OCI-LY1 (cell line): ENCODE measurements at regions not wholly inside any gene's neighbourhood (a gene's known extent, or its start where the extent isn't known, plus 50 kb on each side); places are given as distances from the start of the nearest gene placed in this dataset.
"Not testable (repeated sequence)": the region's sequence is repeated elsewhere in the genome, so short reads cannot be mapped to it uniquely, and the experiment has no call there.

Experiments
- CTCF ChIP-seq: fragments of 200-600 bp; sonication (generic), shearing (Covaris generic); IDR thresholded peaks from 2 replicates; pipeline ENCODE4 v1.5.1; 2017; ENCODE audit warnings: mild to moderate bottlenecking, antibody characterized with exemption, low read length, moderate library complexity, mixed read lengths
- EZH2 ChIP-seq: fragments of 200-600 bp; sonication (generic), shearing (Covaris generic); IDR thresholded peaks from 2 replicates; pipeline ENCODE4 v1.8.0; 2017; ENCODE audit warnings: borderline replicate concordance, mixed run types, mild to moderate bottlenecking, antibody characterized with exemption, low read length, moderate library complexity, mixed read lengths

- not testable (repeated sequence) for TF ChIP-seq CTCF, EZH2
Observed at GRCh38 chr1:229742614-229743013, 116.6 kb downstream of the URB2 start.
